ENCODE measurements at regions not wholly inside any gene's neighbourhood (a gene's known extent, or its start where the extent isn't known, plus 50 kb on each side); places are given as distances from the start of the nearest gene placed in this dataset.

- no peak for TF ChIP-seq CTCF (IDR thresholded peaks at IDR 0.05)
- TF ChIP-seq POLR2A (IDR thresholded peaks at IDR 0.05) = no peak
Observed at GRCh38 chr2:228377533-228377932, 196.0 kb upstream of the SPHKAP start.

Data from sigmoid colon (tissue), 3 donors.